ENCODE measurements at regions not wholly inside any gene's neighbourhood (a gene's known extent, or its start where the extent isn't known, plus 50 kb on each side); places are given as distances from the start of the nearest gene placed in this dataset.

DNA sequence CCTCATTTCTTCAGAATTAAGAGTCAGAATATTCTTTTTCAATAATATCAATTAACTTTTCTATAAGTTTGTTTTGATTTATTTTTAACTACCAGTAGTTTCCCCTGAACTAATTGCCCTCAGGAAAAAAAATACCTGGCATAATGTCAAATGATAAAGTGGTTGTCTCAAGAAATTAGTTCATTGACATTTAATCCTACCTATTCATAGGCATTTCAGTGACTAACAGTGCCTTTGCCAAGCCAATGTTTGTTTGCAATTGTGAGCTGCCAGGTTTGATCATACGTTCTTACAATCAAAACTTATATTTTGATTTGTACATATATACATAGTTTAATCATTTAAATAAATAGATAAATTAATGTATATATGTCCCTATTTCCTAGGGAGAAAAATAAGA lies 267.3 kb upstream of the MC4R start:
- H3K27me3 Mint-ChIP-seq (ENCODE audit: low read depth): no peaks in the 10 kb centered on the region
- Histone ChIP-seq H3K27ac (ENCODE audit: insufficient read length, low read depth, low read length) (no peak overlapping the region), H3K56ac (ENCODE audit: insufficient read length, low read depth, low read length) (no peak overlapping the region), H4K91ac (ENCODE audit: insufficient read length, low read depth, low read length) (no peak overlapping the region), H4K20me1 (ENCODE audit: control insufficient read depth, insufficient read depth, insufficient read length) (no peaks in the 10 kb centered on the region), H2BK120ac (ENCODE audit: low read depth, low read length, poor library complexity, severe bottlenecking) (no peak overlapping the region), H3K18ac (ENCODE audit: insufficient read length, low read depth, low read length) (no peak overlapping the region), H2BK5ac (ENCODE audit: insufficient read length, low read length) (no peak overlapping the region), H4K5ac (ENCODE audit: insufficient read length, low read depth, low read length) (no peak overlapping the region), H3K4me1 (ENCODE audit: insufficient read depth, low read length) (no peaks in the 10 kb centered on the region), H3K23ac (ENCODE audit: insufficient read length, low read depth, low read length) (no peak overlapping the region), H3K4me2 (ENCODE audit: insufficient read depth, insufficient read length, low read length) (no peak overlapping the region), H3K79me1 (ENCODE audit: insufficient read depth, low read depth, low read length, poor library complexity, severe bottlenecking) (no peaks in the 10 kb centered on the region), H3K9ac (ENCODE audit: extremely low read depth, insufficient read length, low read length) (no peak overlapping the region), H3K27me3 (ENCODE audit: insufficient read depth, low read length) (no peaks in the 10 kb centered on the region), H3K14ac (ENCODE audit: insufficient read depth, low read length) (no peak overlapping the region), H3K23me2 (ENCODE audit: insufficient read length, low read depth, low read length, poor library complexity, severe bottlenecking) (no peaks in the 10 kb centered on the region), H3T11ph (ENCODE audit: low read length) (no peak overlapping the region), H2BK12ac (ENCODE audit: insufficient read length, low read depth, low read length) (no peak overlapping the region), H2AK5ac (ENCODE audit: insufficient read length, low read length) (no peak overlapping the region), H3K4ac (ENCODE audit: low read depth, low read length) (no peak overlapping the region), H2BK20ac (ENCODE audit: low read depth, low read length, poor library complexity, severe bottlenecking) (no peak overlapping the region), H3K9me3 (ENCODE audit: control insufficient read depth, low read depth, low read length) (no peaks in the 10 kb centered on the region), H2BK15ac (ENCODE audit: low read depth, low read length) (no peak overlapping the region), H2AFZ (ENCODE audit: low read length) (no peak overlapping the region), H4K8ac (replicated peaks; ENCODE audit: insufficient read length, low read depth, low read length) (no peak overlapping the region), H3K79me2 (ENCODE audit: insufficient read depth, low read length) (no peaks in the 10 kb centered on the region)
- H3K36me3 Mint-ChIP-seq (ENCODE audit: insufficient read depth in 1 of 3, low read depth in 3 of 3): 0 out of 7 replicates have a peak, but pooled peaks cover 0 to 1% (median 0%) of the 10 kb centered on the region in 3 experiments
- H3K27ac Mint-ChIP-seq: no peak overlapping the region
- H3K4me3 Mint-ChIP-seq: no peak overlapping the region
- H3K4me1 Mint-ChIP-seq: no peaks in the 10 kb centered on the region
- WGBS (ENCODE audit: extremely low coverage, insufficient read length, low lambda C conversion rate): no CpG with 5 or more reads among the region's 1 CpG
- TF ChIP-seq, protein P1, sequence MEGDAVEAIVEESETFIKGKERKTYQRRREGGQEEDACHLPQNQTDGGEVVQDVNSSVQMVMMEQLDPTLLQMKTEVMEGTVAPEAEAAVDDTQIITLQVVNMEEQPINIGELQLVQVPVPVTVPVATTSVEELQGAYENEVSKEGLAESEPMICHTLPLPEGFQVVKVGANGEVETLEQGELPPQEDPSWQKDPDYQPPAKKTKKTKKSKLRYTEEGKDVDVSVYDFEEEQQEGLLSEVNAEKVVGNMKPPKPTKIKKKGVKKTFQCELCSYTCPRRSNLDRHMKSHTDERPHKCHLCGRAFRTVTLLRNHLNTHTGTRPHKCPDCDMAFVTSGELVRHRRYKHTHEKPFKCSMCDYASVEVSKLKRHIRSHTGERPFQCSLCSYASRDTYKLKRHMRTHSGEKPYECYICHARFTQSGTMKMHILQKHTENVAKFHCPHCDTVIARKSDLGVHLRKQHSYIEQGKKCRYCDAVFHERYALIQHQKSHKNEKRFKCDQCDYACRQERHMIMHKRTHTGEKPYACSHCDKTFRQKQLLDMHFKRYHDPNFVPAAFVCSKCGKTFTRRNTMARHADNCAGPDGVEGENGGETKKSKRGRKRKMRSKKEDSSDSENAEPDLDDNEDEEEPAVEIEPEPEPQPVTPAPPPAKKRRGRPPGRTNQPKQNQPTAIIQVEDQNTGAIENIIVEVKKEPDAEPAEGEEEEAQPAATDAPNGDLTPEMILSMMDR (conservative IDR thresholded peaks at IDR 0.05): no peak
- H3K9me3 Mint-ChIP-seq: peaks cover 0 to 4% of the 10 kb centered on the region in 2 experiments; a peak in 1 of 5 replicates
- DNase-seq: no peak
